Kidney (tissue), 13 donors: ENCODE measurements at regions not wholly inside any gene's neighbourhood (a gene's known extent, or its start where the extent isn't known, plus 50 kb on each side); places are given as distances from the start of the nearest gene placed in this dataset.
A peak's percentile ranks its signal among the peaks of the same experiment; 100 is the strongest.
"Not testable (repeated sequence)": the region's sequence is repeated elsewhere in the genome, so short reads cannot be mapped to it uniquely, and the experiment has no call there.

ENCODE experiments used
- DNase-seq, 5 donors: peaks; one replicate each; pipeline ENCODE4 v3.0.0-alpha.2; 2013 to 2020
- FAIRE-seq: peaks from 2 replicates; lab custom pipeline; 2012; peaks lifted over from hg19 to GRCh38; lab: Jason Lieb, UNC
- H3K27ac ChIP-seq, 2 donors: one replicate each; pipeline ENCODE4 v1.7.0; 2013; ENCODE audit warnings: low read depth in 2 of 2, low read length in 2 of 2, inconsistent platforms in 1 of 2
- H3K27me3 ChIP-seq: one replicate; pipeline ENCODE4 v1.7.1; 2013; ENCODE audit warnings: low read length, inconsistent platforms; ENCODE audit not compliant: control insufficient read depth, insufficient read depth
- H3K36me3 ChIP-seq, 3 donors: one replicate each; pipeline versions ENCODE4 v1.7.0 to v1.7.1; 2013; ENCODE audit warnings: low read length in 3 of 3, control low read depth in 1 of 3, inconsistent platforms in 1 of 3; ENCODE audit not compliant: insufficient read depth in 3 of 3, control insufficient read depth in 2 of 3
- H3K4me1 ChIP-seq, 3 donors: one replicate each; pipeline versions ENCODE4 v1.7.0 to v1.7.1; 2013; ENCODE audit warnings: low read length in 3 of 3, inconsistent platforms in 1 of 3, low read depth in 1 of 3; ENCODE audit not compliant: control insufficient read depth in 2 of 3, insufficient read depth in 2 of 3
- H3K4me3 ChIP-seq, 3 donors: one replicate each; pipeline versions ENCODE4 v1.7.0 to v1.8.1; 2013; ENCODE audit warnings: low read length in 3 of 3, control low read depth in 1 of 3, inconsistent platforms in 1 of 3
- H3K9ac ChIP-seq, 3 donors: one replicate each; pipeline versions ENCODE4 v1.7.0 to v1.7.1; 2013; ENCODE audit warnings: low read length in 3 of 3, control low read depth in 1 of 3, inconsistent platforms in 1 of 3
- H3K9me3 ChIP-seq, 3 donors: one replicate each; pipeline versions ENCODE4 v1.7.0 to v1.7.1; 2013; ENCODE audit warnings: low read length in 3 of 3, control low read depth in 1 of 3, inconsistent platforms in 1 of 3; ENCODE audit not compliant: control insufficient read depth in 2 of 3, insufficient read depth in 1 of 3
- intact Hi-C: fragments of 100-400 bp; cut with DNase I; formaldehyde crosslinking; loops from one replicate; pipeline ENCODE4 v1.11.1; 2022
- TF ChIP-seq, protein P1 (sequence below): IDR thresholded peaks from 3 replicates; pipeline ENCODE4 v1.5.1; 2012; ENCODE audit warnings: mild to moderate bottlenecking, moderate library complexity, borderline replicate concordance; ENCODE audit not compliant: insufficient read depth; ENCODE audit errors: extremely low read depth
- donor health status: control.
- donor health status: control.
- donor health status: control.
- donor health status: control.
- donor health status: control.
- donor health status: DM: yes; HTN: yes; CAD: no.
- donor health status: Normal renal cell carcinoma (clear cell type).

DNA sequence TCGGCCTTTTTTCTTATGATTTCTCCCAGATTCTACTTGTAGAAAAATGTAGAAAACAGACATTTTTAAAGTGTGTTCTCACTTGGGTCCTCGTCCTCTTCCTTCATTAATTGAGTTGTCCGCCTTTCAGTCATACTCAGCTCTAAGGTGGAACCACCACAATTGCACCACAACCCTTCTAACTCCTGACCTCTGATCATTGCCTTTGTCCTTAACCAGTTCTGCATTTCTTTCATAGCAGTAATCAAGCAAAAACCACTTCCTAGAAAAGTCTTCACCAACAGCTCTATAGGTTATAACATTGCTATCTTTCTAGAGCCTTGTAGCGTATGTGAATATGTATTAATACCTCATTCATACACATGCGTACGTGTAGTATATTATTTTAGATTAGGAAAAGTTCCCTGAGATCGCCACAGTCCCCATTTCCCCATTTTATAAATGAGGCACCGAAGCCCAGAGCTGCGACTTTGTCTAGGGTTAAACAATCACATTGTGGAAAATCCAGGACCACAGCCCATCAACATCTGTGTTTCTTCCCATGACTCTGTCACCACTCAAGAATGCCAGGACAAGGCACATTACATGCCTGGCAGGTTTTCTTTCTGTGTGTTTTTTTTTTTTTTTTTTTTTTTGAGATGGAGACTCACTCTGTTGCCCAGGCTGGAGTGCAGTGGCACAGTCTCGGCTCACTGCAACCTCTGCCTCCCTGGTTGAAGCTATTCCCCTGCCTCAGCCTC lies 175.5 kb downstream of the BTBD3 start:
- Histone ChIP-seq H3K9ac (no peak overlapping the region), H3K9me3 (no peaks in the 10 kb centered on the region), H3K4me1 (no peaks in the 10 kb centered on the region), H3K27ac (no peak overlapping the region), H3K4me3 (no peak overlapping the region), H3K36me3 (no peaks in the 10 kb centered on the region), H3K27me3 (no peaks in the 10 kb centered on the region)
- intact Hi-C loops, result no loop called here
- peak in 2 of 5 donors; percentile 10 to 12 for DNase-seq
- FAIRE-seq, result no peak
- TF ChIP-seq, protein P1, sequence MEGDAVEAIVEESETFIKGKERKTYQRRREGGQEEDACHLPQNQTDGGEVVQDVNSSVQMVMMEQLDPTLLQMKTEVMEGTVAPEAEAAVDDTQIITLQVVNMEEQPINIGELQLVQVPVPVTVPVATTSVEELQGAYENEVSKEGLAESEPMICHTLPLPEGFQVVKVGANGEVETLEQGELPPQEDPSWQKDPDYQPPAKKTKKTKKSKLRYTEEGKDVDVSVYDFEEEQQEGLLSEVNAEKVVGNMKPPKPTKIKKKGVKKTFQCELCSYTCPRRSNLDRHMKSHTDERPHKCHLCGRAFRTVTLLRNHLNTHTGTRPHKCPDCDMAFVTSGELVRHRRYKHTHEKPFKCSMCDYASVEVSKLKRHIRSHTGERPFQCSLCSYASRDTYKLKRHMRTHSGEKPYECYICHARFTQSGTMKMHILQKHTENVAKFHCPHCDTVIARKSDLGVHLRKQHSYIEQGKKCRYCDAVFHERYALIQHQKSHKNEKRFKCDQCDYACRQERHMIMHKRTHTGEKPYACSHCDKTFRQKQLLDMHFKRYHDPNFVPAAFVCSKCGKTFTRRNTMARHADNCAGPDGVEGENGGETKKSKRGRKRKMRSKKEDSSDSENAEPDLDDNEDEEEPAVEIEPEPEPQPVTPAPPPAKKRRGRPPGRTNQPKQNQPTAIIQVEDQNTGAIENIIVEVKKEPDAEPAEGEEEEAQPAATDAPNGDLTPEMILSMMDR, result no peak

DNA sequence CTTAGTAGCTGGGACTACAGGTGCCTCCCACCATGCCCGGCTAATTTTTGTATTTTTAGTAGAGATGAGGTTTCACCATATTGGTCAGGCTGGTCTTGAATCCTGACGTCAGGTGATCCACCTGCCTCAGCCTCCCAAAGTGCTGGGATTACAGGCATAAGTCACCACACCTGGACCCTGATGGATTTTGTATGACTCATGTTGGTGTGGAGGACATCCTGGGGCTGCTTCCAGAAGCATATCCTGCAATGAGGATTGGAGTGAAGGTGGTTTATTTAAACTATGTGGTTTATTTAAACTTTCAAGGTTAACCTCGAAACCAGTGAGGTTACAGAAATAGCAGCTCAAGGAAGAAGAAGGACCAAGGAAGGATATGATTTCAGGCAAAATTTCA lies 176.1 kb downstream of the BTBD3 start:
- H3K36me3 ChIP-seq, H3K4me1 ChIP-seq, H3K9ac ChIP-seq, H3K9me3 ChIP-seq, FAIRE-seq, DNase-seq, H3K4me3 ChIP-seq, intact Hi-C loops, H3K27me3 ChIP-seq, H3K27ac ChIP-seq: not testable (repeated sequence)

DNA sequence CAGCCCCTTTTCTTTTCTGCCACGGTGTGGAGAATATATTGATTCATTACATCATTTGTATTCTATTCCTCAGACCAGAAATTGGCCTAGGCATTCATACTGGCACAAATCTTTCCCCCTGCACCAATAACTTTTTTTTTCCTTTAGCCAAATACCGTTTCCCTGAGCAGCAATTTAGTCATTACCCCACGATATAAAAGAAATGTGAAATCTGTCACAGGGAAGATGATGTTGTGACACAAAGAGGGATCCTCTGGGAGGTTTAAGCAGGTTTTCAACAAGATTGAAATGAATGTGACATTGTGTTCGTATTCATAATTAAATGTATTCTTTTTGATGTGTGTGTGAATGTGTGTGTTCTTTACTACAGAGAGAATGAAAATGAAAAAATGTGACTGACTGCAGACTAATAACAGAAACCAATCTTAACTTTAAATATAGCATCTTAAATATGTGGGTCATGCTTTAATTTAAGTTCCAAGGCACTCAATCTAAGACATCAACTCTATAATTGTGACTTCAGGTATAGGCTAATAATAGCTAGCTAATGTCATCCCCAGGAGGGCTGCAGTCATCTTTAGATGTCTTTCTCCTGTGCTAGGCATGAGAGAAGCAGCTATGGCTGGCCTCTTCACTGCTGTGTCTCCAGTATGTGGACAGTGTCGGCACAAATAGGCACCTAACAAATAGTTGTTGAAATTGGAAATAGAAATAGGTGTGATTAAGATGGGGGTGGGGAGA lies 177.7 kb downstream of the BTBD3 start:
- FAIRE-seq, result no peak
- intact Hi-C loops, result no loop called here
- no peak overlapping the region for H3K9ac ChIP-seq
- H3K4me3 ChIP-seq, result no peak overlapping the region
- TF ChIP-seq, protein P1, result no peak
- H3K27me3 ChIP-seq, result no peaks in the 10 kb centered on the region
- no peaks in the 10 kb centered on the region for H3K36me3 ChIP-seq
- H3K9me3 ChIP-seq, result no peaks in the 10 kb centered on the region
- no peaks in the 10 kb centered on the region for H3K4me1 ChIP-seq
- DNase-seq, result no peak
- H3K27ac ChIP-seq, result no peak overlapping the region

DNA sequence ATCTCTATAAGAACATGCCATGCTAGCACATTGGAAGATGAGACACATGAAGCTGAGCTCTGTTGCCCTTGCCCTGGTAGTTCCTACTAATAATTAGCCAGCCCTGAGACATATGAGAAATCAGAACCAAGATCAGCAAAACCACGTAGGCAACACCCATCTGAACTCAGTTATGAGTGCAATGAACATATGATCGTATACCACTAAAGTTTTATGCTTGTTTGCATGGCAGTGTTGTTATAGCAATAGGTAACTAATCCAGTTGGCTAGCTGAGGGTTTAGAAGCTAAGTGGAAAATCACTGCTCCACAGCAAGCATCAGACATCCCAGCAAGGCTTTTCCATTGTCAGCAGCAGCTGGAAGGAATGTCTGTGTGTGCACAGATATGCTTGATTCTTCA lies 180.7 kb downstream of the BTBD3 start:
- no peak overlapping the region for H3K9ac ChIP-seq
- FAIRE-seq, result no peak
- TF ChIP-seq, protein P1, result no peak
- H3K27me3 ChIP-seq, result no peaks in the 10 kb centered on the region
- H3K36me3 ChIP-seq, result no peaks in the 10 kb centered on the region
- H3K9me3 ChIP-seq, result no peaks in the 10 kb centered on the region
- intact Hi-C loops, result no loop called here
- H3K27ac ChIP-seq, result no peak overlapping the region
- no peaks in the 10 kb centered on the region for H3K4me1 ChIP-seq
- no peak overlapping the region for H3K4me3 ChIP-seq
- DNase-seq, result peak in 2 of 5 donors; percentile 7 to 10
